SK-N-SH (cell line): ENCODE measurements at regions not wholly inside any gene's neighbourhood (a gene's known extent, or its start where the extent isn't known, plus 50 kb on each side); places are given as distances from the start of the nearest gene placed in this dataset.

ENCODE experiments used
- CTCF ChIA-PET: fragments of 300-600, 350-600 bp; formaldehyde crosslinking; extraction: SDS; loops from one replicate; lab custom pipeline; 2021; lab: Yijun Ruan, JAX
- POLR2A ChIA-PET: fragments of 350-600 bp; sonication (Branson Sonifier 250); formaldehyde crosslinking; extraction: SDS; loops from one replicate; lab custom pipeline; 2020; ENCODE audit warnings: antibody characterized with exemption, inconsistent platforms; lab: Yijun Ruan, JAX
- DNase-seq: peaks from one replicate; pipeline ENCODE4 v3.0.0; 2012
- H2AFZ ChIP-seq: fragments of 200-600 bp; sonication (generic); 2 replicates; pipeline ENCODE4 v1.8.1; 2016; ENCODE audit warnings: antibody characterized with exemption, mild to moderate bottlenecking, low read depth
- H3F3A ChIP-seq: fragments of 200-600 bp; sonication (generic); replicated peaks from 2 replicates; pipeline ENCODE3; 2016; ENCODE audit warnings: antibody characterized with exemption, mild to moderate bottlenecking; ENCODE audit not compliant: insufficient read depth
- H3K27ac ChIP-seq, 2 experiments: fragments of 200-500 bp in 1 of 2; fragments of 200-600 bp in 1 of 2; sonication (Bioruptor generic) in 1 of 2; sonication (generic), shearing (Covaris generic) in 1 of 2; 2 replicates each; pipeline versions ENCODE4 v1.5.1 to v1.6.1; 2014 to 2016; ENCODE audit warnings: low read depth in 2 of 2, inconsistent platforms in 1 of 2, low read length in 1 of 2, mild to moderate bottlenecking in 1 of 2, mixed read lengths in 1 of 2
- H3K27me3 ChIP-seq: fragments of 200-600 bp; sonication (generic), shearing (Covaris generic); 2 replicates; pipeline ENCODE4 v1.6.1; 2016; ENCODE audit warnings: mixed run types; ENCODE audit not compliant: insufficient read depth
- H3K36me3 ChIP-seq, 2 experiments: fragments of 200-500 bp in 1 of 2; fragments of 200-600 bp in 1 of 2; sonication (Bioruptor generic) in 1 of 2; sonication (generic) in 1 of 2; replicated peaks in 1 of 2; 2 replicates each; pipeline versions ENCODE3 to v1.5.1; 2014 to 2016; ENCODE audit warnings: low read length in 1 of 2, mild to moderate bottlenecking in 1 of 2; ENCODE audit not compliant: insufficient read depth in 2 of 2, control insufficient read depth in 1 of 2
- H3K4me1 ChIP-seq, 2 experiments: fragments of 200-500 bp in 1 of 2; fragments of 200-600 bp in 1 of 2; sonication (Bioruptor generic) in 1 of 2; sonication (generic), shearing (Covaris generic) in 1 of 2; 2 replicates each; pipeline versions ENCODE4 v1.5.1 to v1.6.1; 2014 to 2016; ENCODE audit warnings: low read depth in 1 of 2, low read length in 1 of 2, mixed run types in 1 of 2; ENCODE audit not compliant: insufficient read depth in 2 of 2, control insufficient read depth in 1 of 2
- H3K4me2 ChIP-seq: fragments of 200-600 bp; sonication (generic), shearing (Covaris generic); 2 replicates; pipeline ENCODE4 v1.6.1; 2017; ENCODE audit warnings: mixed run types
- H3K4me3 ChIP-seq, 2 experiments: fragments of 200-500 bp in 1 of 2; fragments of 200-600 bp in 1 of 2; sonication (Bioruptor generic) in 1 of 2; sonication (generic), shearing (Covaris generic) in 1 of 2; 2 replicates each; pipeline versions ENCODE4 v1.5.1 to v1.8.1; 2014 to 2016; ENCODE audit warnings: low read depth in 2 of 2, inconsistent platforms in 1 of 2, low read length in 1 of 2, mild to moderate bottlenecking in 1 of 2, mixed read lengths in 1 of 2, moderate library complexity in 1 of 2
- H3K79me2 ChIP-seq: fragments of 200-600 bp; sonication (generic); 2 replicates; pipeline ENCODE4 v1.8.1; 2017; ENCODE audit warnings: mild to moderate bottlenecking; ENCODE audit not compliant: insufficient read depth
- H3K9ac ChIP-seq: fragments of 200-600 bp; sonication (generic); 2 replicates; pipeline ENCODE4 v1.6.1; 2017; ENCODE audit warnings: mixed run types
- H3K9me2 ChIP-seq: fragments of 200-600 bp; sonication (generic); 2 replicates; pipeline ENCODE4 v1.6.1; 2017; ENCODE audit warnings: mixed run types
- H3K9me3 ChIP-seq: fragments of 200-600 bp; sonication (generic); 2 replicates; pipeline ENCODE4 v1.6.1; 2017; ENCODE audit warnings: mixed run types, mild to moderate bottlenecking, moderate library complexity
- H4K20me1 ChIP-seq: fragments of 200-600 bp; sonication (generic); 2 replicates; pipeline ENCODE4 v1.6.1; 2017; ENCODE audit warnings: mild to moderate bottlenecking, mixed run types; ENCODE audit not compliant: insufficient read depth
- CHD2 ChIP-seq: fragments of 150-350 bp; IDR thresholded peaks from 2 replicates; pipeline ENCODE4 v1.6.1; 2018; ENCODE audit warnings: low read length; ENCODE audit not compliant: partially characterized antibody
- CTCF ChIP-seq: fragments of 200-600 bp; sonication (generic); IDR thresholded peaks from 2 replicates; pipeline ENCODE4 v1.6.1; 2017; ENCODE audit warnings: antibody characterized with exemption, mild to moderate bottlenecking, moderate library complexity
- EZH2phosphoT487 ChIP-seq: fragments of 200-600 bp; sonication (generic); IDR thresholded peaks from 2 replicates; pipeline ENCODE4 v1.6.1; 2017; ENCODE audit warnings: low read depth, mixed run types, mild to moderate bottlenecking, antibody characterized with exemption, moderate library complexity, borderline replicate concordance
- FOXJ3 ChIP-seq: sonication (generic); formaldehyde crosslinking; IDR thresholded peaks from 2 replicates; pipeline ENCODE4 v1.5.1; 2020; ENCODE audit warnings: mild to moderate bottlenecking, missing genetic modification reagents
- GATA2 ChIP-seq: sonication (generic); formaldehyde crosslinking; IDR thresholded peaks from 2 replicates; pipeline ENCODE4 v1.5.0; 2020; ENCODE audit warnings: mild to moderate bottlenecking, missing genetic modification reagents
- IRF3 ChIP-seq: fragments of 150-350 bp; IDR thresholded peaks from 2 replicates; pipeline ENCODE4 v1.6.1; 2016; ENCODE audit warnings: mild to moderate bottlenecking, low read depth, low read length
- MEF2A ChIP-seq: IDR thresholded peaks from 2 replicates; pipeline ENCODE4 v1.4.0; 2012; ENCODE audit warnings: low read depth, borderline replicate concordance
- NFIC ChIP-seq: IDR thresholded peaks from 2 replicates; pipeline ENCODE4 v1.4.0; 2012; ENCODE audit warnings: borderline replicate concordance
- POLR2AphosphoS5 ChIP-seq: IDR thresholded peaks from 2 replicates; pipeline ENCODE4 v1.6.1; 2012; ENCODE audit warnings: low read depth, low read length
- RAD21 ChIP-seq: IDR thresholded peaks from 2 replicates; pipeline ENCODE4 v1.6.1; 2012; ENCODE audit warnings: mild to moderate bottlenecking, low read length
- RCOR1 ChIP-seq: fragments of 150-350 bp; IDR thresholded peaks from 2 replicates; pipeline ENCODE4 v1.6.1; 2017; ENCODE audit warnings: antibody characterized with exemption, low read length
- RFX5 ChIP-seq: IDR thresholded peaks from 2 replicates; pipeline ENCODE4 v1.6.1; 2012; ENCODE audit warnings: mild to moderate bottlenecking, improper control_type of control experiment, low read length
- RXRA ChIP-seq: IDR thresholded peaks from 2 replicates; pipeline ENCODE4 v1.4.0; 2012; ENCODE audit warnings: low read depth, mild to moderate bottlenecking, borderline replicate concordance
- SMC3 ChIP-seq: IDR thresholded peaks from 2 replicates; pipeline ENCODE4 v1.6.1; 2012; ENCODE audit warnings: low read depth, low read length, improper control_type of control experiment
- TAF1 ChIP-seq: IDR thresholded peaks from 2 replicates; pipeline ENCODE4 v1.6.1; 2012; ENCODE audit warnings: low read depth, mild to moderate bottlenecking, low read length, moderate library complexity, borderline replicate concordance
- TCF12 ChIP-seq: IDR thresholded peaks from 2 replicates; pipeline ENCODE4 v1.4.0; 2012
- USF1 ChIP-seq: IDR thresholded peaks from 2 replicates; pipeline ENCODE4 v1.4.0; 2012; ENCODE audit warnings: low read depth, borderline replicate concordance
- YY1 ChIP-seq: IDR thresholded peaks from 2 replicates; pipeline ENCODE4 v1.4.0; 2012; ENCODE audit warnings: low read depth, mild to moderate bottlenecking
- WGBS: methylation state at CpG from one replicate; pipeline ENCODE4 v1.1.6; 2017; ENCODE audit warnings: low lambda C conversion rate; 5-methylcytosine and 5-hydroxymethylcytosine counted together

GRCh38 chr7:13072014-13072413 lies 384.6 kb downstream of the ARL4A start:
- no peak overlapping the region for H3K27ac ChIP-seq
- no peaks in the 10 kb centered on the region for H3K79me2 ChIP-seq
- ChIA-PET POLR2A (no interaction called here), CTCF (no interaction called here)
- no peaks in the 10 kb centered on the region for H3K4me1 ChIP-seq
- no peak overlapping the region for H2AFZ ChIP-seq
- peaks cover 5% of the 10 kb centered on the region; the same call in 1 of the 2 replicates for H3K27me3 ChIP-seq
- no peak overlapping the region for H3K9ac ChIP-seq
- no peaks in the 10 kb centered on the region for H3K9me2 ChIP-seq
- H3K9me3 ChIP-seq = no peaks in the 10 kb centered on the region
- no peak overlapping the region for H3K4me2 ChIP-seq
- no peaks in the 10 kb centered on the region for H3F3A ChIP-seq
- TF ChIP-seq CHD2 (no peak), USF1 (no peak), RFX5 (no peak), NFIC (no peak), FOXJ3 (CRISPR knock-in tag) (no peak), CTCF (no peak)
- DNase-seq = no peak
- H3K4me3 ChIP-seq = no peak overlapping the region
- no peaks in the 10 kb centered on the region for H3K36me3 ChIP-seq
- no peaks in the 10 kb centered on the region for H4K20me1 ChIP-seq
- WGBS = 2% methylated on average over 3 of the region's 3 CpGs

GRCh38 chr7:13077466-13077865 lies 390.0 kb downstream of the ARL4A start:
- Histone ChIP-seq H3K4me2 (no peak overlapping the region), H3K9me2 (0 out of 2 replicates have a peak, but pooled peaks cover 3% of the 10 kb centered on the region), H2AFZ (no peak overlapping the region), H3K4me3 (no peak overlapping the region), H3F3A (no peaks in the 10 kb centered on the region), H3K27me3 (no peaks in the 10 kb centered on the region; the same call in 1 of the 2 replicates), H3K36me3 (no peaks in the 10 kb centered on the region), H3K9ac (no peak overlapping the region), H4K20me1 (no peaks in the 10 kb centered on the region), H3K27ac (no peak overlapping the region), H3K79me2 (no peaks in the 10 kb centered on the region), H3K4me1 (no peaks in the 10 kb centered on the region), H3K9me3 (no peaks in the 10 kb centered on the region)
- 6% methylated on average over 3 of the region's 3 CpGs for WGBS
- no peak for DNase-seq
- CTCF ChIA-PET = interaction anchor here (1.2 kb wide), 1 partner anchor 14 kb away, joined by 3 read pairs; no protein-coding TSS in a partner anchor
- POLR2A ChIA-PET = no interaction called here
- no peak for TF ChIP-seq RCOR1
- no peak for TF ChIP-seq CHD2
- TF ChIP-seq TAF1 = no peak
- TF ChIP-seq IRF3 = no peak
- TF ChIP-seq GATA2 (CRISPR knock-in tag) = no peak
- no peak for TF ChIP-seq USF1
- no peak for TF ChIP-seq POLR2AphosphoS5
- no peak for TF ChIP-seq SMC3
- no peak for TF ChIP-seq RFX5
- no peak for TF ChIP-seq MEF2A
- TF ChIP-seq TCF12 = no peak
- TF ChIP-seq CTCF = no peak
- no peak for TF ChIP-seq FOXJ3 (CRISPR knock-in tag)
- no peak for TF ChIP-seq YY1
- no peak for TF ChIP-seq RXRA
- TF ChIP-seq EZH2phosphoT487 = no peak
- no peak for TF ChIP-seq NFIC
- no peak for TF ChIP-seq RAD21
